Psoas muscle (tissue), 7 donors: ENCODE measurements at regions not wholly inside any gene's neighbourhood (a gene's known extent, or its start where the extent isn't known, plus 50 kb on each side); places are given as distances from the start of the nearest gene placed in this dataset.

Experiments
- ATAC-seq, 4 donors: fragments of 200-7000 bp; cut with Tn5 transposase; one replicate each; pipeline ENCODE4 v1.9.1; 2020; ENCODE audit warnings: moderate library complexity in 3 of 4, mild to moderate bottlenecking in 2 of 4
- DNase-seq, 2 donors: peaks; one replicate each; pipeline ENCODE4 v3.0.0-alpha.2; 2020
- H3K27ac ChIP-seq: fragments of 200-600 bp; one replicate; pipeline ENCODE4 v1.8.0; 2022
- H3K27me3 ChIP-seq, 3 donors: fragments of 200-600 bp in 1 of 3; one replicate each; pipeline versions ENCODE4 v1.6.1 to v1.8.0; 2013 to 2022; ENCODE audit warnings: low read length in 2 of 3, mild to moderate bottlenecking in 2 of 3, moderate library complexity in 1 of 3; ENCODE audit not compliant: insufficient read depth in 3 of 3
- H3K36me3 ChIP-seq, 2 donors: fragments of 200-600 bp in 1 of 2; one replicate each; pipeline versions ENCODE4 v1.6.1 to v1.8.0; 2013 to 2022; ENCODE audit warnings: low read depth in 1 of 2, mild to moderate bottlenecking in 1 of 2, moderate library complexity in 1 of 2; ENCODE audit not compliant: insufficient read depth in 1 of 2
- H3K4me1 ChIP-seq: fragments of 200-600 bp; one replicate; pipeline ENCODE4 v1.8.0; 2022
- H3K4me3 ChIP-seq: fragments of 200-600 bp; one replicate; pipeline ENCODE4 v1.8.0; 2022; ENCODE audit warnings: mild to moderate bottlenecking
- H3K9me3 ChIP-seq: fragments of 200-600 bp; one replicate; pipeline ENCODE4 v1.8.0; 2022
- CTCF ChIP-seq: fragments of 200-600 bp; IDR thresholded peaks from one replicate; pipeline ENCODE4 v1.8.0; 2022; ENCODE audit warnings: antibody characterized with exemption
- WGBS, 3 donors: extraction: QIAGEN DNeasy Blood & Tissue Kit; methylation state at CpG; one replicate each; pipeline versions ENCODE4 v1.1.6 to v1.1.7; 2013; 5-methylcytosine and 5-hydroxymethylcytosine counted together
- intact Hi-C, 2 donors: fragments of 100-400 bp; cut with DNase I; formaldehyde crosslinking; loops; one replicate each; pipeline versions ENCODE4 v1.11.0 to v1.14.2; 2022
- donor health status: healthy with polysubstance abuse.
- donor health status: DM: no; HTN: no; CAD: no; lungs with moderate emphysema.
- donor health status: Bipolar disorder and iron deficiency.
- donor health status: healthy.
- donor health status: DM: yes; HTN: yes; CAD: no.
- donor health status: DM: no; HTN: no; CAD: no.
- donor health status: DM: yes; HTN: yes; CAD: no.

- no peaks in the 10 kb centered on the region for H3K36me3 ChIP-seq
- DNase-seq: no peak
- no peak overlapping the region for H3K27ac ChIP-seq
- 56 to 75% (median 61%) methylated on average over 6 of the region's 6 CpGs for WGBS, 3 donors
- ATAC-seq: no peak
- no peaks in the 10 kb centered on the region for H3K9me3 ChIP-seq
- no peaks in the 10 kb centered on the region for H3K4me1 ChIP-seq
- no peak overlapping the region for H3K4me3 ChIP-seq
- intact Hi-C loops: loop anchor here in 1 of 2 donors (10.0 kb wide), 1 partner anchor 680 kb away; no protein-coding TSS in a partner anchor
- no peak for TF ChIP-seq CTCF
- no peaks in the 10 kb centered on the region for H3K27me3 ChIP-seq
These were observed 165.4 kb upstream of the RNF32 start for GRCh38 chr7:156475179-156475578.

- Histone ChIP-seq H3K27ac (no peak overlapping the region), H3K4me1 (no peaks in the 10 kb centered on the region), H3K4me3 (no peak overlapping the region), H3K27me3 (no peaks in the 10 kb centered on the region), H3K36me3 (no peaks in the 10 kb centered on the region), H3K9me3 (no peaks in the 10 kb centered on the region)
- no peak for ATAC-seq
- TF ChIP-seq CTCF: no peak
- WGBS, 3 donors: 77 to 81% (median 78%) methylated on average over 7 of the region's 7 CpGs
- intact Hi-C loops: loop anchor here (5.0 to 10.0 kb wide), 3 partner anchors 657 to 679 kb away; no protein-coding TSS in a partner anchor
- DNase-seq: no peak
These were observed 166.3 kb upstream of the RNF32 start for GRCh38 chr7:156474241-156474743.

GRCh38 chr7:156473476-156474240, 166.9 kb upstream of the RNF32 start:
- no peaks in the 10 kb centered on the region for H3K27me3 ChIP-seq
- 17 to 18% (median 17%) methylated on average over 9 of the region's 9 CpGs for WGBS, 3 donors
- no peak overlapping the region for H3K27ac ChIP-seq
- H3K36me3 ChIP-seq: no peaks in the 10 kb centered on the region
- no peak for DNase-seq
- TF ChIP-seq CTCF: peak; percentile 57
- H3K4me3 ChIP-seq: no peak overlapping the region
- no peaks in the 10 kb centered on the region for H3K9me3 ChIP-seq
- intact Hi-C loops: loop anchor here (5.0 to 10.0 kb wide), 3 partner anchors 656 to 679 kb away; no protein-coding TSS in a partner anchor
- ATAC-seq: no peak
- H3K4me1 ChIP-seq: no peaks in the 10 kb centered on the region

DNA sequence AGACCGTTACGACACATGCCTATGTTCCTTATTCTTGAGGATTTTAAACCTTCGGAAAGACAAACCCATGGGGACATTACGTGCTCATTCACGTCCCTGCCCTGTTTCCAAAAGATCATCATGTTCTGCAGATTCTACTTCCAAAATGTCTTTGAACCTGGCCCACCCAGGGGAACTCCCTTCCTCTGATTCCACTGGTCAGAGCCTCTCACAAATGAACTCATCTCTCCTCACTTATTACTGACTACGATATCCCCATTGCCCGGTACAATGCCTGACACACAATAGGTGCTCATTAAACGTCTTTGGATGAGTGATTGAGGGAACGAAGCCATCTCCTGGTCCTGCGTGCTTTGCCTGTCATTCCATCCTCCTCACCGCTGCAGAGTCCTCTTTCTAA, 168.3 kb upstream of the RNF32 start:
- Histone ChIP-seq H3K27ac (no peak overlapping the region), H3K36me3 (no peaks in the 10 kb centered on the region), H3K4me1 (no peaks in the 10 kb centered on the region), H3K27me3 (no peaks in the 10 kb centered on the region), H3K9me3 (no peaks in the 10 kb centered on the region), H3K4me3 (no peak overlapping the region)
- intact Hi-C loops: loop anchor here (5.0 to 10.0 kb wide), 3 partner anchors 655 to 677 kb away; no protein-coding TSS in a partner anchor
- TF ChIP-seq CTCF: no peak
- ATAC-seq: no peak
- no peak for DNase-seq
- WGBS, 3 donors: 81 to 91% (median 83%) methylated on average over 11 of the region's 11 CpGs
